GM12865 (cell line): ENCODE measurements at regions not wholly inside any gene's neighbourhood (a gene's known extent, or its start where the extent isn't known, plus 50 kb on each side); places are given as distances from the start of the nearest gene placed in this dataset.

Experiments
- DNase-seq: peaks from one replicate; pipeline ENCODE4 v3.0.0; 2010; ENCODE audit warnings: low read depth
- H3K4me3 ChIP-seq: 2 replicates; pipeline ENCODE4 v1.5.1; 2011; ENCODE audit warnings: mild to moderate bottlenecking, low read depth, low read length, control low read depth
- TF ChIP-seq, protein P1 (sequence below): IDR thresholded peaks from 2 replicates; pipeline ENCODE4 v1.5.1; 2011; ENCODE audit warnings: low read length, control low read depth, low read depth, inconsistent platforms; ENCODE audit not compliant: insufficient read depth; ENCODE audit errors: missing control alignments

- TF ChIP-seq, protein P1, sequence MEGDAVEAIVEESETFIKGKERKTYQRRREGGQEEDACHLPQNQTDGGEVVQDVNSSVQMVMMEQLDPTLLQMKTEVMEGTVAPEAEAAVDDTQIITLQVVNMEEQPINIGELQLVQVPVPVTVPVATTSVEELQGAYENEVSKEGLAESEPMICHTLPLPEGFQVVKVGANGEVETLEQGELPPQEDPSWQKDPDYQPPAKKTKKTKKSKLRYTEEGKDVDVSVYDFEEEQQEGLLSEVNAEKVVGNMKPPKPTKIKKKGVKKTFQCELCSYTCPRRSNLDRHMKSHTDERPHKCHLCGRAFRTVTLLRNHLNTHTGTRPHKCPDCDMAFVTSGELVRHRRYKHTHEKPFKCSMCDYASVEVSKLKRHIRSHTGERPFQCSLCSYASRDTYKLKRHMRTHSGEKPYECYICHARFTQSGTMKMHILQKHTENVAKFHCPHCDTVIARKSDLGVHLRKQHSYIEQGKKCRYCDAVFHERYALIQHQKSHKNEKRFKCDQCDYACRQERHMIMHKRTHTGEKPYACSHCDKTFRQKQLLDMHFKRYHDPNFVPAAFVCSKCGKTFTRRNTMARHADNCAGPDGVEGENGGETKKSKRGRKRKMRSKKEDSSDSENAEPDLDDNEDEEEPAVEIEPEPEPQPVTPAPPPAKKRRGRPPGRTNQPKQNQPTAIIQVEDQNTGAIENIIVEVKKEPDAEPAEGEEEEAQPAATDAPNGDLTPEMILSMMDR = no peak
- no peak overlapping the region for H3K4me3 ChIP-seq
- DNase-seq = no peak
Measured at GRCh38 chr1:2886631-2887030, 85.1 kb upstream of the TTC34 start.

DNA sequence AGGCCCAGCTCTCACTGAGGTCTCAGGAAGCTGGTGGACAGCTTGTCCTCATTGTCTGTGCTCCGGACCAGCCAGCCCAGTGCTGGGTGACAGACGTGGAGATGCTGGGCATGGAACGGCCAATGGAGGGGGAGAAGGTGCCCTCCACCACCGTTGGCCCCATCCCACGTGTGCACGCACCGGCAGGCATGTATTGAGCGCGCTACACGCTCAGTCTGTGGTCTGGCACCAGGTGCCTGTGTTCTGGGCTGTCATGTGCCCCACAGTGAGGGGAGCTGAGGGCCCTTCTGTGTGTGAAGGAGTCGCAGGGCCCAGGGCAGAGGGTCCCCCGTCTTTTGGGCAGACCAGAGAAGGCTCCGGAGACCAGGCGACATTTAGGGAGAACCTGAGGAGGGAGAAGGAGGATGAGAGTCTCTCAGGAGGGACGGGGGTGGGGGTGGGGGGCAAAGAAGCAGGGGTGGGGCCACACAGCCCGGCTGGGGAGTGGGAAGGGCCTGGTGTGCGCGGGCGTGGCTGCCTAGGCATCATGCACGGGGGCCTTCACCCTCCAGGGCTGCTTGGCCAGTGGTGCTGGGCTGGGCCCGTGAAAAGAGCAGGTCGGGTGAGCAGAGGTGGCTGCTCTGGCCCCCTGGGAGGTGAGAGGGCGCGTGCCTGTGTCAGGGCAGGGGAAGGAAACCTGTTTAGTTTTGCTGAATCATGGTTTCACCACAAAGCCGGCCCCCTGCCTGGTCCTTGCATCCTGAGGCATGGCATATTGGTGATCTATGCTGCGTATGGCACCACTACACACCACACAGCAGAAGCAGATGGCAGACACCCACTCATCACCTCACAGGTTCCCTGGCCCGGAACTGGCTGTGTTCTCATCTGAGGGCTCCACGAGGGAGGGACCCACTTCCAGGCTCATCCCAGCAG lies 86.7 kb upstream of the TTC34 start:
- DNase-seq = no peak
- H3K4me3 ChIP-seq = no peak overlapping the region
- TF ChIP-seq, protein P1 = no peak

DNA sequence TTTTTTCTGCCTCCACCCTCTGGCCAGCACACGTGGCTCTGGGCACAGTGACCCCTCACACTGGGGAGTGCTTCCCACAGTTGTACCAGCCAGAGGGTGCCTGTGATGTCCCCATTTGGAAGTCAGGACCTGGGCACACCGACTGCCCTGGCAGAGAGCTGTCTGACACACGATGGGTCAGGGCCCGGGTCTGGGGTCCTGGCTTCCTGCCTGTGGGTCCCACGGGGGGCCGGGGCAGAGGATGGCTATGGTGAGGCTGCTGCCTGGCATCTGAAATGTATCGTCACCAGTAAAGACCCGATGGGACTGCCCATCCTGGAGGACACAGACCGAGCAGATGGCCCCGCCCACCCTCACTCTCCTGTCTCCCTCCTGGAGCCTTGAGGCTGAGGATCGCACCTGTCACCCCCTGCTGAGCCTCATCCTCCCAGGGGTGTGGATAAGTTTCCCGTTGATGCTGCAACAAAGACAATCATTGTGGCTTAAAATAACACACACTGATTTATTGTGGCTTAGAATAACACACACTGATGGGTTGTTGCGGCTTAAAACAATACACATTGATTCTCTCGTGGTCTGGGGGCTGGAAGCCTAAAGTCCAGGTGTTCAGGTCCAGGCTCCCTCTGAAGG lies 88.8 kb upstream of the TTC34 start:
- TF ChIP-seq, protein P1 = no peak
- DNase-seq = no peak
- H3K4me3 ChIP-seq = no peak overlapping the region

- H3K4me3 ChIP-seq = no peak overlapping the region
- TF ChIP-seq, protein P1 = no peak
- no peak for DNase-seq
Measured at GRCh38 chr1:2891923-2892448, 90.5 kb upstream of the TTC34 start.

GRCh38 chr1:2893473-2894120 lies 92.1 kb upstream of the TTC34 start:
- no peak overlapping the region for H3K4me3 ChIP-seq
- no peak for DNase-seq
- TF ChIP-seq, protein P1 = no peak

- no peak overlapping the region for H3K4me3 ChIP-seq
- TF ChIP-seq, protein P1 = no peak
- DNase-seq = no peak
Measured at GRCh38 chr1:2894381-2895041, 93.0 kb upstream of the TTC34 start.
